ENCODE measurements at regions not wholly inside any gene's neighbourhood (a gene's known extent, or its start where the extent isn't known, plus 50 kb on each side); places are given as distances from the start of the nearest gene placed in this dataset.

DNA sequence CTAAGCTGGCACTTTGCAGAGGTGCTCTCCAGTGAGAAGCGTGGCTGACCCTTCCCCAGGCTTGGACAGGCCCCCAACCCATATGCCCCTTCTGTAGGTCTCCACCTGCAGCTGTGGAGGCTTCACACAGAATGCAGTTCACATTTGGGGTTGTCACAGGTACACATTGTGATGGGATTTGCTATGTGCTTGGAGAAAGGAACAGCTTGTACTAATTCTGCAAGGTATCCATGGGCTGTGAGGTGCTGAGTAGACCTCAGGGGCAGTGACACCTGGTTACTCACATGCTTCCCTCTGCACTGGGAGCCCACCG is 188.9 kb downstream of the CXCL12 start:
- TF ChIP-seq, protein P1, sequence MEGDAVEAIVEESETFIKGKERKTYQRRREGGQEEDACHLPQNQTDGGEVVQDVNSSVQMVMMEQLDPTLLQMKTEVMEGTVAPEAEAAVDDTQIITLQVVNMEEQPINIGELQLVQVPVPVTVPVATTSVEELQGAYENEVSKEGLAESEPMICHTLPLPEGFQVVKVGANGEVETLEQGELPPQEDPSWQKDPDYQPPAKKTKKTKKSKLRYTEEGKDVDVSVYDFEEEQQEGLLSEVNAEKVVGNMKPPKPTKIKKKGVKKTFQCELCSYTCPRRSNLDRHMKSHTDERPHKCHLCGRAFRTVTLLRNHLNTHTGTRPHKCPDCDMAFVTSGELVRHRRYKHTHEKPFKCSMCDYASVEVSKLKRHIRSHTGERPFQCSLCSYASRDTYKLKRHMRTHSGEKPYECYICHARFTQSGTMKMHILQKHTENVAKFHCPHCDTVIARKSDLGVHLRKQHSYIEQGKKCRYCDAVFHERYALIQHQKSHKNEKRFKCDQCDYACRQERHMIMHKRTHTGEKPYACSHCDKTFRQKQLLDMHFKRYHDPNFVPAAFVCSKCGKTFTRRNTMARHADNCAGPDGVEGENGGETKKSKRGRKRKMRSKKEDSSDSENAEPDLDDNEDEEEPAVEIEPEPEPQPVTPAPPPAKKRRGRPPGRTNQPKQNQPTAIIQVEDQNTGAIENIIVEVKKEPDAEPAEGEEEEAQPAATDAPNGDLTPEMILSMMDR (IDR thresholded peaks at IDR 0.05; ENCODE audit: low read depth, low read length, missing input control): no peak
- no peak for TF ChIP-seq SP1 (IDR thresholded peaks at IDR 0.05)
- TF ChIP-seq, protein P2, sequence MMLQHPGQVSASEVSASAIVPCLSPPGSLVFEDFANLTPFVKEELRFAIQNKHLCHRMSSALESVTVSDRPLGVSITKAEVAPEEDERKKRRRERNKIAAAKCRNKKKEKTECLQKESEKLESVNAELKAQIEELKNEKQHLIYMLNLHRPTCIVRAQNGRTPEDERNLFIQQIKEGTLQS (IDR thresholded peaks at IDR 0.05): no peak
- TF ChIP-seq REST (IDR thresholded peaks at IDR 0.05): no peak
- TF ChIP-seq EGR1 (IDR thresholded peaks at IDR 0.05; ENCODE audit: low read depth in 2 of 2): no peak
- TF ChIP-seq, protein P3, sequence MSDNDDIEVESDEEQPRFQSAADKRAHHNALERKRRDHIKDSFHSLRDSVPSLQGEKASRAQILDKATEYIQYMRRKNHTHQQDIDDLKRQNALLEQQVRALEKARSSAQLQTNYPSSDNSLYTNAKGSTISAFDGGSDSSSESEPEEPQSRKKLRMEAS (IDR thresholded peaks at IDR 0.05): no peak
- TF ChIP-seq GABPA (IDR thresholded peaks at IDR 0.05 in 1 of 2, conservative IDR thresholded peaks at IDR 0.05 in 1 of 2): no peak
- TF ChIP-seq FOXA1 (IDR thresholded peaks at IDR 0.05): no peak
- TF ChIP-seq TAF1 (conservative IDR thresholded peaks at IDR 0.05): no peak
- TF ChIP-seq HNF4A (conservative IDR thresholded peaks at IDR 0.05): no peak

Data from liver (tissue), 3 donors.